Colonic mucosa (tissue), 4 donors: ENCODE measurements at regions not wholly inside any gene's neighbourhood (a gene's known extent, or its start where the extent isn't known, plus 50 kb on each side); places are given as distances from the start of the nearest gene placed in this dataset.

Source experiments
- DNase-seq: peaks from one replicate; pipeline ENCODE4 v3.0.0-alpha.2; 2020
- H3K27ac ChIP-seq: fragments of 200-600 bp; one replicate; pipeline ENCODE4 v1.8.0; 2021
- H3K27me3 ChIP-seq: fragments of 200-600 bp; one replicate; pipeline ENCODE4 v1.8.0; 2021
- H3K36me3 ChIP-seq: fragments of 200-600 bp; one replicate; pipeline ENCODE4 v1.8.0; 2021
- H3K4me1 ChIP-seq: fragments of 200-600 bp; one replicate; pipeline ENCODE4 v1.8.0; 2021; ENCODE audit warnings: mild to moderate bottlenecking
- H3K4me3 ChIP-seq: fragments of 200-600 bp; one replicate; pipeline ENCODE4 v1.8.0; 2021
- H3K9ac ChIP-seq, 2 donors: one replicate each; pipeline ENCODE4 v1.7.0; 2013; ENCODE audit warnings: control low read depth in 2 of 2, low read depth in 2 of 2, low read length in 2 of 2
- H3K9me3 ChIP-seq: fragments of 200-600 bp; one replicate; pipeline ENCODE4 v1.8.0; 2021
- intact Hi-C: fragments of 100-400 bp; cut with DNase I; formaldehyde crosslinking; loops from one replicate; pipeline ENCODE4 v1.14.1; 2022
- TF ChIP-seq, protein P1 (sequence below): fragments of 200-600 bp; IDR thresholded peaks from one replicate; pipeline ENCODE4 v1.8.0; 2022; ENCODE audit warnings: antibody characterized with exemption, mild to moderate bottlenecking
- donor health status: healthy.
- donor health status: DM: no; HTN: no; CAD: no.
- donor health status: DM: no; HTN: no; CAD: no.

DNA sequence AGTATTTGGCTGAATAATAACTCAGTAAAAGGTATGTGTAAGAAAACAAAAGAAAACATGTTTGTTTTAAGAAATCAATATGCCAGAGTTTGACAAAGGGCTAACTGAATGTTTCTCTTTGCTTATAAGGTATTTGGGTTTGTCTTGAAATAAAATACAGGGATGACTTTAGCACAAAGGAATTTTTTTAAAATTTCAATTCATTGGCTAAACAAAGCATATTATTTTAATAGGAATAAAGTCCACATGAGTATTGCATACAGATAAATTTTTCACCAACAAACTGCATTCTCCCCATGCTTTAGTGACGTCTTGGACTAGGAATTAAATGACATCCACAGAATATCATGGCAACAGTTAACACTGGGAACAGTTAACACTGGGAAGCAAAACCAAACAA is 480.0 kb upstream of the JAG1 start:
- Histone ChIP-seq H3K9me3 (no peaks in the 10 kb centered on the region), H3K4me1 (no peaks in the 10 kb centered on the region), H3K36me3 (no peaks in the 10 kb centered on the region), H3K27ac (no peak overlapping the region), H3K27me3 (no peaks in the 10 kb centered on the region), H3K9ac (no peak overlapping the region), H3K4me3 (no peak overlapping the region)
- intact Hi-C loops: no loop called here
- TF ChIP-seq, protein P1, sequence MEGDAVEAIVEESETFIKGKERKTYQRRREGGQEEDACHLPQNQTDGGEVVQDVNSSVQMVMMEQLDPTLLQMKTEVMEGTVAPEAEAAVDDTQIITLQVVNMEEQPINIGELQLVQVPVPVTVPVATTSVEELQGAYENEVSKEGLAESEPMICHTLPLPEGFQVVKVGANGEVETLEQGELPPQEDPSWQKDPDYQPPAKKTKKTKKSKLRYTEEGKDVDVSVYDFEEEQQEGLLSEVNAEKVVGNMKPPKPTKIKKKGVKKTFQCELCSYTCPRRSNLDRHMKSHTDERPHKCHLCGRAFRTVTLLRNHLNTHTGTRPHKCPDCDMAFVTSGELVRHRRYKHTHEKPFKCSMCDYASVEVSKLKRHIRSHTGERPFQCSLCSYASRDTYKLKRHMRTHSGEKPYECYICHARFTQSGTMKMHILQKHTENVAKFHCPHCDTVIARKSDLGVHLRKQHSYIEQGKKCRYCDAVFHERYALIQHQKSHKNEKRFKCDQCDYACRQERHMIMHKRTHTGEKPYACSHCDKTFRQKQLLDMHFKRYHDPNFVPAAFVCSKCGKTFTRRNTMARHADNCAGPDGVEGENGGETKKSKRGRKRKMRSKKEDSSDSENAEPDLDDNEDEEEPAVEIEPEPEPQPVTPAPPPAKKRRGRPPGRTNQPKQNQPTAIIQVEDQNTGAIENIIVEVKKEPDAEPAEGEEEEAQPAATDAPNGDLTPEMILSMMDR: no peak
- no peak for DNase-seq

DNA sequence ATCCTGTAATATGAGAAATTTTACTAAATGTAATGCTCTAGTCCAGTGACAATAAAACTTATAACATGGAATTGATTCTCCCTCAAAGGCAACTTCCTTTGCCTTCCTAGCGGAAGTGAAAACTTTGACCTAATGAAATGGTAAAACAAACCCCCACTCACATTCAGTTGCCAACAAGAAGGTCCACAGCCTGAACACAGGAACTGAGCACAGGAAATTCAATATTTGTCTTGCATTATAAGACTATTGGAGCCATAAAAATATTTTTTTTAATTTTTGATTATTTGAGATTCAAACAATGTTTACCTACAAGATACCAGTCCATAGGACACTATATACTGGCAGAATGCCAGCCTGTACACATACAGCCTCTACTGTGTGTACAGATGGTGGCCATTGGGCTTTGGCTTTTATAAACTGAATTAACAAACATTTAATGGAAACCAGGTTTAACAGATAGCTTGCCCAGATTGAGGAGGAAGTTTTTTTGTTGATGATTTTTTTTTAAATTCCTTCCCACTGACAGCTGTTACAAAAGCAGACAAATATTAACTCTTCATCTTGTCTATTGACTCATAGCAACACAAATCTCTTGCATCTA is 481.5 kb upstream of the JAG1 start:
- TF ChIP-seq, protein P1: no peak
- Histone ChIP-seq H3K27ac (no peak overlapping the region), H3K9me3 (no peaks in the 10 kb centered on the region), H3K9ac (no peak overlapping the region), H3K4me1 (no peaks in the 10 kb centered on the region), H3K27me3 (no peaks in the 10 kb centered on the region), H3K36me3 (no peaks in the 10 kb centered on the region), H3K4me3 (no peak overlapping the region)
- no peak for DNase-seq
- intact Hi-C loops: no loop called here

DNA sequence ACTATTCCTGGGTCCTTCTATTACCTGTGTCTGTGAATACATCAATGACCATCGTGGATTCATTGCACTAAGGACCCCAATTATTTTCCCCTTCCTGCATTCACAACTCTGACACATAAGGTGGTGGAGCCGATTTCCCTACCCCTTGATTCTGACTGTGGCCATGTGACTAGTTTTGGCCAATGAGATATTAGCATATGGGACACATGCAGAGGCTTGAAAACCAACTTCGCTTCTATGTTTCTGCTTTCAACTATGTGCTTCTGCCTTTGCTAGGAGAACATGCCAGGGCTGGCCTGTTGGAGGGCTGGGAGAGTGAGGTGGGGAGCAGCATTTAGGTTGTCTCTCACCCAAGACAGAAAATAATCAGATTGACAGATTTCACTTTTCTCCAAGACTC is 483.1 kb upstream of the JAG1 start:
- Histone ChIP-seq H3K9me3 (no peaks in the 10 kb centered on the region), H3K4me1 (no peaks in the 10 kb centered on the region), H3K27me3 (no peaks in the 10 kb centered on the region), H3K4me3 (no peak overlapping the region), H3K9ac (no peak overlapping the region), H3K27ac (no peak overlapping the region), H3K36me3 (no peaks in the 10 kb centered on the region)
- no peak for DNase-seq
- intact Hi-C loops: no loop called here
- TF ChIP-seq, protein P1: no peak

GRCh38 chr20:11158146-11158545 is 484.3 kb upstream of the JAG1 start:
- Histone ChIP-seq H3K4me1 (no peaks in the 10 kb centered on the region), H3K27me3 (no peaks in the 10 kb centered on the region), H3K27ac (no peak overlapping the region), H3K9ac (no peak overlapping the region), H3K4me3 (no peak overlapping the region), H3K9me3 (no peaks in the 10 kb centered on the region), H3K36me3 (no peaks in the 10 kb centered on the region)
- intact Hi-C loops: no loop called here
- TF ChIP-seq, protein P1: no peak
- DNase-seq: no peak

DNA sequence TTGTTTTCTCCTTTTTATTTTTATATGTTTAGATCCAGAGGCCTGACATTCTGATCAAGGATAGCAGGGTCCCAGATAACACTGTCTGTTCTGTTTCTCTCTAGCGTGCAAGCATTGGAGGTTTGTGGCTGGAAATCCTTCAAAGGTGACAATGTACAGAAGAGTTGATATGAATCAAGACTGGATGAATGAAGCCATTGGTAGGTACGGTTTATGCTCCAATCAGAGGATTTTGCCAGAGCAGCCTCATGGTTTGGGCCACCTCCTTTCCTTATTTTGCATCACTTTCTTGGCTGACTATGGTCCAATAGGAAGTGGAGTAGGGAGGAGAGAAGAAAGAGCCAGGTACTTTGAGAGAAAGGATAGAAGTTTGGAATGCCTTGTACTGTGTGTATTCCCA is 484.8 kb upstream of the JAG1 start:
- H3K27ac ChIP-seq: no peak overlapping the region
- DNase-seq: no peak
- no peaks in the 10 kb centered on the region for H3K9me3 ChIP-seq
- no peaks in the 10 kb centered on the region for H3K27me3 ChIP-seq
- intact Hi-C loops: no loop called here
- H3K4me3 ChIP-seq: no peak overlapping the region
- TF ChIP-seq, protein P1: no peak
- H3K4me1 ChIP-seq: no peaks in the 10 kb centered on the region
- H3K9ac ChIP-seq: no peak overlapping the region
- H3K36me3 ChIP-seq: no peaks in the 10 kb centered on the region

DNA sequence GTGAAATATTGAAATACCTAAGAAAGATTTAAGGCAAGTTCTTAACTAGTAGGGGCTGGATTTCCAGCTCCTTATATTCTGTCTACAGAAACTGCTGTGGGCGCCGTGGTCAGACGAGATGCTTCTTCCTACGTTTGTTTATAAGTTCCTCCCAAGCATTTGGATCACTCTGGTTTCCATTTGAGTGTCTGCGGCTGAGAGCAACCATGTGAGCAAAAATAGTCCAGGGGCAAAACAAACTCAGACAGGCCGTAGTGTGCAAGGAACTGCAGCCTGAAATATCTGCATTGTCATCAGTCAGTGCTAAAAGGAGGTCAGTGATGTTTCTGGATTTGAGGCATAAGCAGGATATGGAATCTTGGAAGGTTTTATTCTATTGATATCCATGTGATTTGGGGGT is 485.9 kb upstream of the JAG1 start:
- H3K36me3 ChIP-seq: no peaks in the 10 kb centered on the region
- TF ChIP-seq, protein P1: no peak
- no peak overlapping the region for H3K9ac ChIP-seq
- intact Hi-C loops: no loop called here
- no peaks in the 10 kb centered on the region for H3K27me3 ChIP-seq
- no peak overlapping the region for H3K4me3 ChIP-seq
- H3K4me1 ChIP-seq: no peaks in the 10 kb centered on the region
- no peaks in the 10 kb centered on the region for H3K9me3 ChIP-seq
- peak; percentile 29 for DNase-seq
- H3K27ac ChIP-seq: no peak overlapping the region
